Central memory CD8-positive, alpha-beta T cell (primary cell): ENCODE measurements at regions not wholly inside any gene's neighbourhood (a gene's known extent, or its start where the extent isn't known, plus 50 kb on each side); places are given as distances from the start of the nearest gene placed in this dataset.

ENCODE experiments used
- ATAC-seq: fragments of 150-1000 bp; cut with Tn5 transposase; replicated peaks from 2 replicates; pipeline ENCODE4 v1.10.0; 2022; ENCODE audit warnings: mild to moderate bottlenecking, moderate FRiP score, moderate number of reproducible peaks; ENCODE audit not compliant: poor library complexity, severe bottlenecking; ENCODE audit errors: extremely low read depth
- DNase-seq, 2 donors: peaks; one replicate each; pipeline ENCODE4 v3.0.0; 2021; ENCODE audit warnings: low spot score in 2 of 2
- H3K27ac Mint-ChIP-seq: one replicate; pipeline ENCODE4 v1.8.0; 2022; ENCODE audit warnings: low read depth, mild to moderate bottlenecking, moderate library complexity, mixed read lengths
- H3K27me3 Mint-ChIP-seq: one replicate; pipeline ENCODE4 v1.8.0; 2022; ENCODE audit warnings: mixed read lengths
- H3K36me3 Mint-ChIP-seq: one replicate; pipeline ENCODE4 v1.8.0; 2022; ENCODE audit warnings: mild to moderate bottlenecking, moderate library complexity, mixed read lengths; ENCODE audit not compliant: insufficient read depth
- H3K4me1 Mint-ChIP-seq: one replicate; pipeline ENCODE4 v1.8.0; 2022; ENCODE audit warnings: mixed read lengths
- H3K4me3 Mint-ChIP-seq: one replicate; pipeline ENCODE4 v1.8.0; 2022; ENCODE audit warnings: mild to moderate bottlenecking, moderate library complexity, mixed read lengths
- H3K9me3 Mint-ChIP-seq: one replicate; pipeline ENCODE4 v1.8.0; 2022; ENCODE audit warnings: mixed read lengths

GRCh38 chr1:63268876-63269275, 53.5 kb upstream of the FOXD3 start:
- H3K4me3 Mint-ChIP-seq, result no peak overlapping the region
- ATAC-seq, result no peak
- no peaks in the 10 kb centered on the region for H3K4me1 Mint-ChIP-seq
- H3K36me3 Mint-ChIP-seq, result no peaks in the 10 kb centered on the region
- no peaks in the 10 kb centered on the region for H3K9me3 Mint-ChIP-seq
- DNase-seq, result no peak
- peaks cover 64% of the 10 kb centered on the region for H3K27me3 Mint-ChIP-seq
- no peak overlapping the region for H3K27ac Mint-ChIP-seq

- no peaks in the 10 kb centered on the region for H3K36me3 Mint-ChIP-seq
Observed at GRCh38 chr1:63269571-63269970, 52.8 kb upstream of the FOXD3 start.

More at GRCh38 chr1:63269571-63269970, 52.8 kb upstream of the FOXD3 start:
- DNase-seq, result no peak
- ATAC-seq, result no peak
- Mint-ChIP-seq H3K27ac (no peak overlapping the region), H3K27me3 (peaks cover 57% of the 10 kb centered on the region), H3K4me1 (no peaks in the 10 kb centered on the region), H3K4me3 (no peak overlapping the region), H3K9me3 (no peaks in the 10 kb centered on the region)
